GM23338 (cell line): ENCODE measurements at regions not wholly inside any gene's neighbourhood (a gene's known extent, or its start where the extent isn't known, plus 50 kb on each side); places are given as distances from the start of the nearest gene placed in this dataset.

ENCODE experiments used
- ATAC-seq: fragments of 200-7000 bp; cut with Tn5 transposase; 3 replicates; pipeline ENCODE4 v1.9.1; 2020
- DNase-seq: peaks from one replicate; pipeline ENCODE4 v3.0.0-alpha.2; 2015; ENCODE audit warnings: low spot score
- H2AFZ ChIP-seq: fragments of 200-600 bp; sonication (generic); 2 replicates; pipeline ENCODE4 v1.8.0; 2016; ENCODE audit warnings: antibody characterized with exemption, mild to moderate bottlenecking, moderate library complexity
- H3F3A ChIP-seq: fragments of 200-600 bp; sonication (generic); replicated peaks from 2 replicates; pipeline ENCODE4 v1.8.0; 2017; ENCODE audit warnings: antibody characterized with exemption, mixed run types, low read depth
- H3K27ac ChIP-seq: fragments of 200-600 bp; sonication (generic); 2 replicates; pipeline ENCODE4 v1.6.1; 2016; ENCODE audit warnings: low read depth
- H3K27me3 ChIP-seq: fragments of 200-600 bp; sonication (generic); 2 replicates; pipeline ENCODE4 v1.8.0; 2016; ENCODE audit warnings: mild to moderate bottlenecking, mixed run types, moderate library complexity; ENCODE audit not compliant: insufficient read depth
- H3K36me3 ChIP-seq: fragments of 200-600 bp; sonication (generic); 2 replicates; pipeline ENCODE4 v1.8.0; 2016; ENCODE audit warnings: mild to moderate bottlenecking; ENCODE audit not compliant: insufficient read depth
- H3K4me1 ChIP-seq: fragments of 200-600 bp; sonication (generic); 2 replicates; pipeline ENCODE4 v1.8.0; 2016; ENCODE audit warnings: mild to moderate bottlenecking, moderate library complexity; ENCODE audit not compliant: insufficient read depth
- H3K4me2 ChIP-seq: fragments of 200-600 bp; sonication (generic); 2 replicates; pipeline ENCODE4 v1.7.1; 2017; ENCODE audit warnings: mixed run types
- H3K4me3 ChIP-seq: fragments of 200-600 bp; sonication (generic); 2 replicates; pipeline ENCODE4 v1.6.1; 2016; ENCODE audit warnings: mixed run types
- H3K79me2 ChIP-seq: fragments of 200-600 bp; sonication (generic); replicated peaks from 2 replicates; pipeline ENCODE4 v1.8.0; 2017; ENCODE audit warnings: mild to moderate bottlenecking; ENCODE audit not compliant: insufficient read depth
- H3K9me2 ChIP-seq: fragments of 200-600 bp; sonication (generic); 2 replicates; pipeline ENCODE4 v1.8.0; 2017; ENCODE audit not compliant: insufficient read depth
- H4K20me1 ChIP-seq: fragments of 200-600 bp; sonication (generic); replicated peaks from 2 replicates; pipeline ENCODE4 v1.8.0; 2017; ENCODE audit warnings: mild to moderate bottlenecking; ENCODE audit not compliant: insufficient read depth
- H3K27ac Mint-ChIP-seq: 2 replicates; pipeline ENCODE4 v1.8.0; 2020; ENCODE audit warnings: inconsistent platforms, mild to moderate bottlenecking, moderate library complexity, mixed read lengths
- H3K27me3 Mint-ChIP-seq: 3 replicates; pipeline ENCODE4 v1.8.0; 2022; ENCODE audit warnings: low read depth, mild to moderate bottlenecking, moderate library complexity, mixed read lengths, inconsistent platforms; ENCODE audit not compliant: insufficient read depth, poor library complexity
- H3K36me3 Mint-ChIP-seq: 3 replicates; pipeline ENCODE4 v1.8.0; 2021; ENCODE audit warnings: low read depth, mild to moderate bottlenecking, inconsistent platforms, moderate library complexity, mixed read lengths
- H3K4me1 Mint-ChIP-seq: 3 replicates; pipeline ENCODE4 v1.8.0; 2020; ENCODE audit warnings: mild to moderate bottlenecking, inconsistent platforms, mixed read lengths
- H3K4me3 Mint-ChIP-seq: 3 replicates; pipeline ENCODE4 v1.8.0; 2021; ENCODE audit warnings: moderate library complexity, mild to moderate bottlenecking, inconsistent platforms, mixed read lengths
- H3K9me3 Mint-ChIP-seq: 3 replicates; pipeline ENCODE4 v1.8.0; 2020; ENCODE audit warnings: moderate library complexity, mild to moderate bottlenecking, inconsistent platforms, mixed read lengths
- CREB1 ChIP-seq: fragments of 250-450 bp; sonication (Bioruptor Pico); IDR thresholded peaks from 2 replicates; pipeline ENCODE4 v1.5.0; 2020; ENCODE audit warnings: low read depth, mild to moderate bottlenecking, moderate library complexity
- CTCF ChIP-seq, 2 experiments: fragments of 200-600 bp in 1 of 2; sonication (generic) in 1 of 2; conservative IDR thresholded peaks; 2 replicates each; pipeline versions ENCODE4 v1.5.1 to v1.6.1; 2016 to 2017; ENCODE audit warnings: antibody characterized with exemption in 2 of 2, low read depth in 2 of 2, mild to moderate bottlenecking in 2 of 2, moderate library complexity in 1 of 2
- ETS1 ChIP-seq: IDR thresholded peaks from 2 replicates; pipeline ENCODE4 v1.6.1; 2016; ENCODE audit warnings: antibody characterized with exemption
- EZH2 ChIP-seq: fragments of 200-600 bp; sonication (generic); IDR thresholded peaks from one replicate; pipeline ENCODE4 v1.8.0; 2017; ENCODE audit warnings: antibody characterized with exemption, mild to moderate bottlenecking, low read depth; ENCODE audit not compliant: unreplicated experiment
- EZH2phosphoT487 ChIP-seq: fragments of 200-600 bp; sonication (generic); IDR thresholded peaks from one replicate; pipeline ENCODE4 v1.8.1; 2018; ENCODE audit warnings: antibody characterized with exemption; ENCODE audit not compliant: unreplicated experiment
- JUNB ChIP-seq: IDR thresholded peaks from one replicate; pipeline ENCODE4 v1.6.1; 2016; ENCODE audit warnings: antibody characterized with exemption; ENCODE audit not compliant: unreplicated experiment
- NANOG ChIP-seq: IDR thresholded peaks from 2 replicates; pipeline ENCODE4 v1.6.1; 2016; ENCODE audit warnings: antibody characterized with exemption, borderline replicate concordance
- REST ChIP-seq: IDR thresholded peaks from one replicate; pipeline ENCODE4 v1.6.1; 2018; ENCODE audit warnings: antibody characterized with exemption; ENCODE audit not compliant: unreplicated experiment
- ZNF331 ChIP-seq: fragments of 250-450 bp; sonication (Bioruptor Pico); IDR thresholded peaks from 2 replicates; pipeline ENCODE4 v1.5.0; 2020; ENCODE audit warnings: low read depth, mild to moderate bottlenecking, moderate library complexity

- Histone ChIP-seq H4K20me1 (no peaks in the 10 kb centered on the region), H3F3A (no peaks in the 10 kb centered on the region), H3K36me3 (no peaks in the 10 kb centered on the region), H3K4me2 (no peak overlapping the region), H3K9me2 (0 out of 2 replicates have a peak, but pooled peaks cover 4% of the 10 kb centered on the region), H3K4me3 (no peak overlapping the region), H2AFZ (no peak overlapping the region), H3K4me1 (no peaks in the 10 kb centered on the region), H3K27ac (no peak overlapping the region), H3K79me2 (no peaks in the 10 kb centered on the region), H3K27me3 (no peaks in the 10 kb centered on the region)
- H3K27ac Mint-ChIP-seq, result no peak overlapping the region
- TF ChIP-seq ZNF331 (CRISPR knock-in tag) (no peak), REST (no peak), CREB1 (CRISPR knock-in tag) (no peak), NANOG (no peak)
- no peaks in the 10 kb centered on the region for H3K36me3 Mint-ChIP-seq
- DNase-seq, result no peak
- H3K9me3 Mint-ChIP-seq, result no peaks in the 10 kb centered on the region
- H3K4me3 Mint-ChIP-seq, result no peak overlapping the region
- ATAC-seq, result no peak
- H3K4me1 Mint-ChIP-seq, result peaks cover 4% of the 10 kb centered on the region
- H3K27me3 Mint-ChIP-seq, result peaks cover 1% of the 10 kb centered on the region
These were observed 291.2 kb upstream of the PPARGC1A start for GRCh38 chr4:24181005-24181404.

GRCh38 chr4:24180586-24180985 is 290.7 kb upstream of the PPARGC1A start:
- H3K27me3 ChIP-seq, result no peaks in the 10 kb centered on the region
- ATAC-seq (no peak), DNase-seq (no peak)
- H3K27ac Mint-ChIP-seq, result no peak overlapping the region
- no peak overlapping the region for H3K27ac ChIP-seq
- no peak overlapping the region for H3K4me3 Mint-ChIP-seq
- H4K20me1 ChIP-seq, result no peaks in the 10 kb centered on the region
- no peaks in the 10 kb centered on the region for H3K36me3 ChIP-seq
- H3K4me1 Mint-ChIP-seq, result peaks cover 8% of the 10 kb centered on the region
- no peak overlapping the region for H2AFZ ChIP-seq
- 0 out of 2 replicates have a peak, but pooled peaks cover 4% of the 10 kb centered on the region for H3K9me2 ChIP-seq
- no peaks in the 10 kb centered on the region for H3K79me2 ChIP-seq
- H3K9me3 Mint-ChIP-seq, result no peaks in the 10 kb centered on the region
- no peak overlapping the region for H3K4me3 ChIP-seq
- no peaks in the 10 kb centered on the region for H3F3A ChIP-seq
- H3K27me3 Mint-ChIP-seq, result no peaks in the 10 kb centered on the region
- H3K36me3 Mint-ChIP-seq, result no peaks in the 10 kb centered on the region; the same call in 2 of the 3 replicates
- H3K4me2 ChIP-seq, result no peak overlapping the region
- no peaks in the 10 kb centered on the region for H3K4me1 ChIP-seq
- TF ChIP-seq EZH2phosphoT487 (no peak), EZH2 (no peak), ETS1 (no peak), ZNF331 (CRISPR knock-in tag) (no peak), JUNB (no peak), NANOG (no peak), CREB1 (CRISPR knock-in tag) (no peak), CTCF (conservative IDR thresholded peaks at IDR 0.05; ENCODE audit: low read depth in 2 of 2) (no peak)
